ENCODE measurements at regions not wholly inside any gene's neighbourhood (a gene's known extent, or its start where the extent isn't known, plus 50 kb on each side); places are given as distances from the start of the nearest gene placed in this dataset.

DNA sequence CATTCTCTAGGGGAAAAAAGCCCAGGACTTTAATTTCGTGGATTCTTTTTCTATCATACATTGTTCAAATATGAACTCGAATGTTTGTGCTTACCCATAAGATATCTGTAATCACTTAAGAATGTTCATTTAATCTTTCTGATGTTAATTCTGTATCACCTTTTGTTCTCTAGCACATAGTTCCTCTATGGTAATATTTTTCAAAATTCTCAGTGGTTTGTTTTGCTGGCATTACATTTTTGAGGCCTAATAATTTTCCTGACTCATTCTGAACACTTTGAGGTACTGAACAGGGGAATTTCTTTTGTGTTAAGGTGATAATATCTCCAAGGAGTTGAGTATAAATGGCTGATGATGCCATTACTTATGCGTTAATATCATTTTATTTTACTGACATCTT is 490.7 kb upstream of the PITX2 start:
- WGBS (ENCODE audit: missing lambda C conversion rate): 22% methylated on average over 3 of the region's 3 CpGs
- Histone ChIP-seq H3K27ac (no peak overlapping the region), H3K4me2 (no peak overlapping the region), H3K9me3 (no peaks in the 10 kb centered on the region), H3K4me1 (no peaks in the 10 kb centered on the region), H3K4me3 (no peak overlapping the region)
- no peak for DNase-seq (ENCODE audit: low read depth in 1 of 2, low spot score in 1 of 2)
- FAIRE-seq: no peak
- no peak for ATAC-seq
- TF ChIP-seq ESRRA (IDR thresholded peaks at IDR 0.05; ENCODE audit: borderline replicate concordance, low read length): no peak
- no peak for TF ChIP-seq ZFP36 (IDR thresholded peaks at IDR 0.05; ENCODE audit: borderline replicate concordance, partially characterized antibody)
- TF ChIP-seq CBX8 (IDR thresholded peaks at IDR 0.05): no peak
- no peak for TF ChIP-seq PHF8 (IDR thresholded peaks at IDR 0.05; ENCODE audit: borderline replicate concordance, low read depth)
- TF ChIP-seq TP53 (CRISPR knock-in tag; IDR thresholded peaks at IDR 0.05): no peak
- TF ChIP-seq ELK1 (IDR thresholded peaks at IDR 0.05; ENCODE audit: low read depth, low read length): no peak
- TF ChIP-seq FOXS1 (CRISPR knock-in tag; IDR thresholded peaks at IDR 0.05): no peak
- no peak for TF ChIP-seq NR3C1 (IDR thresholded peaks at IDR 0.05)
- no peak for TF ChIP-seq HOXA7 (CRISPR knock-in tag; IDR thresholded peaks at IDR 0.05)
- TF ChIP-seq HDAC2 (IDR thresholded peaks at IDR 0.05): no peak
- TF ChIP-seq KDM1A (IDR thresholded peaks at IDR 0.05; ENCODE audit: low read depth): no peak
- TF ChIP-seq TFCP2L1 (CRISPR knock-in tag; IDR thresholded peaks at IDR 0.05): no peak
- TF ChIP-seq BHLHE40 (IDR thresholded peaks at IDR 0.05; ENCODE audit: low read depth, low read length): no peak
- TF ChIP-seq RCOR1 (IDR thresholded peaks at IDR 0.05; ENCODE audit: low read depth, low read length): no peak
- no peak for TF ChIP-seq PBX3 (IDR thresholded peaks at IDR 0.05)
- TF ChIP-seq, protein P1, sequence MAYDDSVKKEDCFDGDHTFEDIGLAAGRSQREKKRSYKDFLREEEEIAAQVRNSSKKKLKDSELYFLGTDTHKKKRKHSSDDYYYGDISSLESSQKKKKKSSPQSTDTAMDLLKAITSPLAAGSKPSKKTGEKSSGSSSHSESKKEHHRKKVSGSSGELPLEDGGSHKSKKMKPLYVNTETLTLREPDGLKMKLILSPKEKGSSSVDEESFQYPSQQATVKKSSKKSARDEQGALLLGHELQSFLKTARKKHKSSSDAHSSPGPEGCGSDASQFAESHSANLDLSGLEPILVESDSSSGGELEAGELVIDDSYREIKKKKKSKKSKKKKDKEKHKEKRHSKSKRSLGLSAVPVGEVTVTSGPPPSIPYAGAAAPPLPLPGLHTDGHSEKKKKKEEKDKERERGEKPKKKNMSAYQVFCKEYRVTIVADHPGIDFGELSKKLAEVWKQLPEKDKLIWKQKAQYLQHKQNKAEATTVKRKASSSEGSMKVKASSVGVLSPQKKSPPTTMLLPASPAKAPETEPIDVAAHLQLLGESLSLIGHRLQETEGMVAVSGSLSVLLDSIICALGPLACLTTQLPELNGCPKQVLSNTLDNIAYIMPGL (CRISPR knock-in tag; IDR thresholded peaks at IDR 0.05; ENCODE audit: borderline replicate concordance): no peak
- no peak for TF ChIP-seq EHMT2 (IDR thresholded peaks at IDR 0.05; ENCODE audit: low read depth)
- TF ChIP-seq KDM5A (IDR thresholded peaks at IDR 0.05): no peak
- TF ChIP-seq NPAS2 (CRISPR knock-in tag; IDR thresholded peaks at IDR 0.05; ENCODE audit: borderline replicate concordance): no peak
- CTCF ChIA-PET: no interaction called here
- POLR2A ChIA-PET: no interaction called here

- H3K9me3 ChIP-seq: no peaks in the 10 kb centered on the region
- DNase-seq (ENCODE audit: low read depth in 1 of 2, low spot score in 1 of 2) (no peak), FAIRE-seq (no peak), ATAC-seq (no peak)
- H3K27ac ChIP-seq: no peak overlapping the region
- ChIA-PET POLR2A (no interaction called here), CTCF (no interaction called here)
- WGBS (ENCODE audit: missing lambda C conversion rate): 30% methylated on average over 4 of the region's 4 CpGs
- H3K4me2 ChIP-seq: no peak overlapping the region
- H3K4me1 ChIP-seq: no peaks in the 10 kb centered on the region
- H3K4me3 ChIP-seq: no peak overlapping the region
- TF ChIP-seq, protein P2, sequence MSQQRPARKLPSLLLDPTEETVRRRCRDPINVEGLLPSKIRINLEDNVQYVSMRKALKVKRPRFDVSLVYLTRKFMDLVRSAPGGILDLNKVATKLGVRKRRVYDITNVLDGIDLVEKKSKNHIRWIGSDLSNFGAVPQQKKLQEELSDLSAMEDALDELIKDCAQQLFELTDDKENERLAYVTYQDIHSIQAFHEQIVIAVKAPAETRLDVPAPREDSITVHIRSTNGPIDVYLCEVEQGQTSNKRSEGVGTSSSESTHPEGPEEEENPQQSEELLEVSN (IDR thresholded peaks at IDR 0.05; ENCODE audit: borderline replicate concordance, low read depth): no peak
- TF ChIP-seq BHLHE40 (IDR thresholded peaks at IDR 0.05; ENCODE audit: low read depth, low read length) (no peak), HOXB13 (CRISPR knock-in tag; IDR thresholded peaks at IDR 0.05; ENCODE audit: low read depth) (no peak), POLR2A (IDR thresholded peaks at IDR 0.05; ENCODE audit: low read length) (no peak), CHD2 (IDR thresholded peaks at IDR 0.05; ENCODE audit: low read length, partially characterized antibody) (no peak)
Observed at GRCh38 chr4:111115881-111116280, 493.0 kb upstream of the PITX2 start.
